GM18505 (cell line): ENCODE measurements at regions not wholly inside any gene's neighbourhood (a gene's known extent, or its start where the extent isn't known, plus 50 kb on each side); places are given as distances from the start of the nearest gene placed in this dataset.
"Not testable (repeated sequence)": the region's sequence is repeated elsewhere in the genome, so short reads cannot be mapped to it uniquely, and the experiment has no call there.

Experiments used
- ATAC-seq: cut with Tn5 transposase; IDR thresholded peaks from one replicate; pipeline ENCODE4 v1.9.1; 2021; ENCODE audit not compliant: unreplicated experiment
- POLR2A ChIP-seq: IDR thresholded peaks from 4 replicates; pipeline ENCODE4 v1.6.1; 2011; ENCODE audit warnings: borderline replicate concordance; ENCODE audit not compliant: insufficient read depth, insufficient read length; ENCODE audit errors: extremely low read depth

DNA sequence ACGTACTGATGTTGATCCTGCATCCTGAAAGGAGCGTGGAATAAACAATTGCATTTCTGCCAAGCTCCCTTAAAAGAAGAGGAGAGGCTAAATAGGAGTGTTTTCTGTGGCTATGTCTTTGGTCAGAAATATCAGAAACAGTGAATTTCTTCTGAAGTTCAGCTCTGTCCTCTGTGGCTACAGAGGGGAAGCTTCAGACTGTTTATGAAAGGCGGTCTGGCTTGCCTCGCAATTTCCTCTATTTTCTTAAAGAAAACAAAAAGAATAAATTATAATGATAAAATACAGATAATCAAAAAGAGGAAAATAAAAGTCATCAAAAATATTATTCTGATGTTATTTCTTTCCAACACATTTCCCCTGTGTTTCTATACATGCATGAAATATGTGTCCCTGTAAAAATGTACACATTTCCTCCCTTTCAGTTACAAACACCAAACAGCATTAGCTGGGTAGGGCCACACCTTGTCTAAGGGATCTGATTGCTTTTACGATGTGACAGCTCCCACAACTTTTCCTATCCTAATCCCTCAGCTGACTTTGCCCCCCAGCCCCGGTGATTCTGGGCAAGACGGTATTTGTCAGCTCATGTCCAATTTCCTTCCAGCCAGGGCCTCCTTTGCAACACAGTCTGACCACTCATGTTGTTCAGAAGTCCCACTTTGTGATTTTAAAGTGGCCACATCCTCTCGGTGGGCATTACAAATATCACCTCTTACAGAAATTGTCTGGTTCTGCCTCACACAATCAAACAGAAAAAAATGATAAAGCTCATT, 439.0 kb downstream of the HS3ST3B1 start:
- TF ChIP-seq POLR2A, result no peak
- no peak for ATAC-seq

DNA sequence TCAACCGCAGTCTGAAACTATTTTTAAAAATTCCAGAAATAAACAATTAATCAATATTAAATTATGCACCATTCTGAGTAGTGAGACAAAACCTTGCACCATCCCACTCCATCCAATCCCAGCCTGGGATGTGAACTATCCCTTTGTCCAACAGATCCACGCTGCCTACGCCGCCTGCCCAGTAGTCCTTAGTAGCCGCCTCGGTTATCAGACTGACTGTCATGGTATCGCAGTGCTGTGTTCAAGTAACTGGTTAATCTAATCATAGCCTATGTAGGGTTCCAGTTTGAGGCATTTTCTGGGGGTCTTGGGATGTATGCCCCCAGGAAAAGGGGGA, 437.7 kb downstream of the HS3ST3B1 start:
- ATAC-seq, result no peak
- TF ChIP-seq POLR2A, result no peak

DNA sequence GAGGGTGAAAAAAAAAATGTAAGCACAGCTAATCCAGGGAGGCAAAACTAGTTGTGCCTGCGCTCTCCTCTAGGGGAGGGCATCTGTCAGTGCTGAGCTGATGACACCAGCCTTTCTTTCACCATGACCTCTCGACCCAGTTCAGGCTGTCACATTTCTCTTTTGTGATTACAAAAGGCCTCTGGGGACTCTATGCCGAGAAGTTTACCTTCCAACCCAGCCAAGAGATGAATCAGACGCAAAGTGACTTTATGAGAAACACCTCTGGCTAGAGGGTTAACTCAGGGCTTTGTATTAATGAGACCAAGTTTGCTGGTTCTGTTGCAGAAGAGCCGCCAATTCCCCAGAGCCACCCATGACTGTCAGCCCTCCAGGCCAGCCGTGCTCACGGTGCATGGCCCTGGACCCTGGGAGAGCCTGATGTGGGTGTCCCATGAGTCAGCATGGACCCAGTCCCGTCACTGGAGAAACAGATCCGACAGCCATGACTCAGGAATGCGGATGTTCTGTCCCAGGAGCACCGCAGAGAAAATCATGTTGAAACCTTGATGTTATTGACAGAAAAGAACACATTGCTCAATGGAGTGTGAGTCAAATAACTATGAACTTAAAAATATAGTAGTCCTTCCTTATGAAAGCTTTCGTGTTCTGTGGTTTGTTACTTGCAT, 437.2 kb downstream of the HS3ST3B1 start:
- peak; percentile 74 for ATAC-seq
- TF ChIP-seq POLR2A, result no peak

GRCh38 chr17:14736631-14737030, 435.8 kb downstream of the HS3ST3B1 start:
- no peak for ATAC-seq
- TF ChIP-seq POLR2A, result no peak

DNA sequence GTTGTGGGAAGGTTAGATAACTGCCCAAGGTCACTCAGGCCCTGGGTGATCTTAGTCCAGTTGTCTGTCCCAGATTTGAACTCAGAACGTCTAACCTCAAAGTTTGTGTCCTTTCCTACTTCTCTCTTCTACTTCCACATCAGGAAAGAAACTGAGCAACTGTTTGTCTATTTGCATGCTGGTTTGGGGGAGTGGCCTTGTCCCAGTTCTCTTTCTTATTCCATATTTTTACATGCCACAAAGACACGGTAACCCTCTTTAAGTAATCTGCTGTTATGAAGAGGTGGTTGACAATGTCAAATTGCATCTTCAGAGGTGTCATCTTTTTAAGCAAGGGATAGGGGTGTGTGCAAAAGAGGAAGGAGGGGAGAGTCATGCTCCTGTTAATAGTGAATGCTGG, 432.5 kb downstream of the HS3ST3B1 start:
- TF ChIP-seq POLR2A, result no peak
- no peak for ATAC-seq

- no peak for ATAC-seq
- no peak for TF ChIP-seq POLR2A
These were observed 431.3 kb downstream of the HS3ST3B1 start for GRCh38 chr17:14732211-14732610.

GRCh38 chr17:14731591-14731990, 430.7 kb downstream of the HS3ST3B1 start:
- no peak for ATAC-seq
- TF ChIP-seq POLR2A, result no peak

GRCh38 chr17:14730821-14731220, 429.9 kb downstream of the HS3ST3B1 start:
- TF ChIP-seq POLR2A, result no peak
- ATAC-seq, result no peak

DNA sequence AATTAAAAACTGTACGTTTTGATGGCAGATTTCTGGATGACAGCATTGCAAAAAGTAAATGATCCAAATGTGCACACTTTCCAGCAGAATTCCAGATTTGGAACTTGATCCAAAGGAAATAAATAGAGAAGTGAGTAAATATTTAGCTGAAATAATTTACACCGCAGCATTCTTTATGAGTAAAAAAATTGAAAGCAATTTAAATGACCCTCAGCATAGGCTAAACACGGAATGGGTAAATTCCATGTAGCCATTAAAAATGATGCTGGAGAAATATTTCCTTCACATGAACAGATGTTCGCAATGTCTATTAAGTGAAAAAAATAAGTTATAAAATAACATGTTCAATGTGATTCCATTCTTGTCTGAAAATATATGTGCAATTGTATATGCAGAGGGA, 424.8 kb downstream of the HS3ST3B1 start:
- TF ChIP-seq POLR2A, result no peak
- no peak for ATAC-seq

- TF ChIP-seq POLR2A, result no peak
- no peak for ATAC-seq
These were observed 423.9 kb downstream of the HS3ST3B1 start for GRCh38 chr17:14724770-14725169.

GRCh38 chr17:14723349-14723748, 422.5 kb downstream of the HS3ST3B1 start:
- ATAC-seq, result not testable (repeated sequence)

DNA sequence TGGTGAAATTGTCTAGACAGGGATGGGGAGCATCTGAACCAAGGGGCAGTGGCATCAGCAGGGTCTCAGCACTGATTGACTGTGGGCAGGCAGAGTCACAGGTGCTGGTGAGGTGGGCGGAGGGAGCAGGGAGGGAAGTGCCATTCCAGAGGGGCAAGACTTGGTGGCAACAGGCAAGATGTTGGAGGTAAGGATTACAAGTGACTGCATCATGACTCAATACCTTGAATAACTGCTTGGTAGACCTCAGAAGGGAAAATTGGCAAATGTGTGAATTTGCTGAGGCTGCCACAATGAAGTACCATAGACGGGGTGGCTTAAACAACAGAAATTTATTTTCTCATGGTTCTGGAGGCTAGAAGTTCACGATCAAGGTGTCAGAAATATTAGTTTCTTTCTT, 419.1 kb downstream of the HS3ST3B1 start:
- no peak for TF ChIP-seq POLR2A
- ATAC-seq, result no peak

DNA sequence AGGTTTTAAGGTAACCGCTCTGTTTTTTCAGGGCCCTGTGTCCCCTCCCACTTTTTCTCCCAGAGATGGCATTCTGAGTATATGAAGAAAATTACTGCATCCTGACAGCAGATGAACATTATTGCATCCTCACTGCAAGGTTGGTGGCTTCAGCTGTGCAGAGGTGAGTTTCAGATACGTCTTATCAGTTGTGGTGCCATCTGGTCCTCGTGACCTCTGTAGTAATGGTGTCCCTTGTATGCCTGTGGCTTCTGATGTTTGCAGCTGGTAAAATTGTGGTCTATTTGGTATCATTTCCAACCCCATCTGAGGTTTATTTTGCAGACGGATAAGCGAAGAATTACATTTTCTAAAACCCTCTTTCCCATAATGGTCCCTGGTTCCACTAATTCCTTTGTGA, 417.0 kb downstream of the HS3ST3B1 start:
- no peak for ATAC-seq
- TF ChIP-seq POLR2A, result no peak

GRCh38 chr17:14715561-14715960, 414.7 kb downstream of the HS3ST3B1 start:
- TF ChIP-seq POLR2A, result no peak
- no peak for ATAC-seq
